GM12874 (cell line): ENCODE measurements at regions not wholly inside any gene's neighbourhood (a gene's known extent, or its start where the extent isn't known, plus 50 kb on each side); places are given as distances from the start of the nearest gene placed in this dataset.

Experiments
- CTCF ChIP-seq: IDR thresholded peaks from 2 replicates; pipeline ENCODE4 v1.5.1; 2011; ENCODE audit warnings: low read depth, mild to moderate bottlenecking, control low read depth, low read length, moderate library complexity; ENCODE audit not compliant: insufficient read depth

GRCh38 chr16:10266809-10267208 lies 84.6 kb upstream of the GRIN2A start:
- no peak for TF ChIP-seq CTCF

GRCh38 chr16:10269632-10270031 lies 87.4 kb upstream of the GRIN2A start:
- TF ChIP-seq CTCF, result no peak

- TF ChIP-seq CTCF, result no peak
Measured at GRCh38 chr16:10277597-10277996, 95.4 kb upstream of the GRIN2A start.

DNA sequence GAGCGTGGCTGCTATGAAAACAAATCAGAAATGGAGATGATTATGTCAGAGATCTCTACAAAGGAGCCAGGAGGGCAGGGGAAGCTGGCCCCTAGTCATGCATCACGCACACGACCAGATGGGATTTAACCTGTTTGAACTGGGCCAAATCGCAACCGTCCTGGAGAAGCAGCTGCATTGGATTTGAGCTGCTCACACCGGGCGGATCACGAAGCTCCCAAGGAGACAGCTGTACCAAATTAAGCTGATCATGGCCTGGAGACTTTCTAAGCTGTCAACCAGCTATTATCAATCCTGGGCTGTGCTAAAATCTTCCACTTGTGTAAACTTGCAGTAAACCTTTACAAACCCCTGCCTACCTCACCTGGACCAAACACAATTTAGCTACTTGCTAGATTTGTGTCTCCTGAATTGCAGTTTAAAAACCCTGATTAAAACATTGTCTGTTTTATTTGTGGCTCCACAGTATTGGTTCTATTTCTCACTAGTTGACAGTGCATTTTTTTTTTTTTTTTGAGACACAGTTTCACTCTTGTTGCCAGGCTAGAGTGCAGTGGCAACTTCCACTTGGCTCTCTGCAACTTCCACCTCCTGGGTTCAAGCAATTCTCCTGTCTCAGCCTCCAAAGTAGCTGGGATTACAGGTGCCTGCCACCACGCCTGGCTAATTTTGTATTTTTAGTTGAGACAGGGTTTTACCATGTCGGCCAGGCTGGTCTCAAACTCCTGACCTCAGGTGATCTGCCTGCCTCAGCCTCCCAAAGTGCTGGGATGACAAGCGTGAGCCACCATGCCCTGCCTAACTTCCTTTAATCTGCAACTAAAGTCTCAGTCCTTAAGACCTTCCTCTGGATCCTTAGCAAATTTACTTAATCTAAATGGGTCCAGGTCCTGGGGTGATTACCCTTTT lies 98.3 kb upstream of the GRIN2A start:
- TF ChIP-seq CTCF, result no peak

GRCh38 chr16:10282367-10282766 lies 100.1 kb upstream of the GRIN2A start:
- TF ChIP-seq CTCF, result no peak

DNA sequence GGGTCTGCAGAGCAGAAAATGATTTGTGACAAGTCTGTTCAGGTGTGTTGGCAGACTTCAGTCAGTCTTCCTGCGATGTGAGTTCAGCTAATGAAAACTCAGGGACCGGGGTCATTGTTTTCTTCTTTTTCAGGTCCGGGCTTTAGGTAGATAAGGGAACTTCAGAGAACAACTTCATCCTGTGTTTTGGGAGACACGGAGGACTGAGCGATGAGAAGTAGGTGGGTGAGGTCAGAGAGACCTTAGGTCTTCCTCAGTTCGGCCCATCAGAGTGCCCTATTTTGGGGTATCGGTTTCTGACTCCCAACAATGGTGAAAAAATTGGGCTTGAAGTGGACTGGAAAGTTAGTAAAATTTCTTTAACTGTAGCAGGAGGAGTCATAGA lies 88.9 kb upstream of the ATF7IP2 start:
- TF ChIP-seq CTCF, result no peak

DNA sequence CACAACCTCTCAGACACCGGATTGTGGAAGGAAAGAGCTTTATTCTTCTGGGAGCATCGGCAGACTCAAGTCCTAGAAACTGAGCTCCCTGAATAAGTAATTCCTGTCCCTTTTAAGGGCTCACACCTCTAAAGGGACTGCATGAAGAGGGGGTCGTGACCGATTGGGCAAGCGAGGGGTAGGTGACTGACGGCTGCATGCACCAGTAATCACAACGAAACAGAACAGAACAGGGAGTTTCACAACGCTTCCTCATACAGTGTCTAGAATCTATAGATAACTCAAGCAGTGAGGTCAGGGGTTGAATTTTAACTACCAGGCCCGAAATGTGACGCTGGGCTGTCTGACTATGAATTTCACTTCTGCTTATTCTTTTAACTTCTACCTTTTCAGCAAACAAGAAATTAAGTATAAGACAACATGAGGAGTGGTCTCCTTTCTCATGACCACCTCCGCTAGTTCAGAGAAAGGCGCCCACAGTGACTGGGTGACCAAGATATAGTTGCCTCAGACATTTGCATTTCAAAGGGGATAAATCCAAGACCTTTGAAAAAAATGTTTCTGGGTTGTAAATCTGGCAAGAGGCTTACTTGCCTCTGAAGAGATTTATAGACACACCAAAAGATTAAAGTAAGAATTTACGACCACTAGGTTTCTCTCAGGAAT lies 88.4 kb upstream of the ATF7IP2 start:
- TF ChIP-seq CTCF, result no peak
